ENCODE measurements at regions not wholly inside any gene's neighbourhood (a gene's known extent, or its start where the extent isn't known, plus 50 kb on each side); places are given as distances from the start of the nearest gene placed in this dataset.

DNA sequence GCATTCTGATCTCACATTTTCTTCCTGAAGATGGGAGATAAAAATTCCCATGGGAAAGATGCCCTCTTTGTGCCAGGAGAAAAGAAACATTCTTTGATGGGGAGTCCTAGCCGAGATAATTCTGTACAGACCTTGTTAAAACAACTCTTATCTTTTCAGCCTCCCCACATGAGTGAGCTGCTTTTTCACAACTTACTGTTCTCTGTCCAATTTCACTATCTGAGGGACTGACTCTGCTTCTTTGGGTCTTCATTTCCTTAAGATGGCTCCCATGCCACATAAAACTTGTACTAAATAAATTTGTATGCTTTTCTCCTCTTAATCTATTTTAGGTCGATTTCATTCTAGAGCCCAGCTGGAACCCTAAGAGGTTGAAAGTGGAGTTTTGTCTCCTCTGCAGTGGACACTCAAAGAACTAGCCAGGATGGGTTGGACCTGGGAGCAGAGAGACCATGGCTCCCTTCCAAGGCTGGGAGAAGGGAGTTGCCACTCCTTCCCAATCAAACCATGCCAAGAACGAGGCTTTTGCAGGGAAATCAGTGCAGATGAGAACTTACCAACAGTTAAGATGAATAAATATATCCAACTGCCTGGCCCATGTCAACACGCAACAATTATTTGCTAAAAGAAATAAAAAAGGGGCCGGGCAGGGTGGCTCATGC is 285.8 kb upstream of the SULF2 start:
- 0 out of 2 replicates have a peak, but pooled peaks cover 6% of the 10 kb centered on the region for H3K9me3 ChIP-seq
- no peaks in the 10 kb centered on the region for H3K27me3 ChIP-seq
- TF ChIP-seq Cebpa-rat (IDR thresholded peaks at IDR 0.05) = no peak
- no peaks in the 10 kb centered on the region for H4K20me1 ChIP-seq
- no peak overlapping the region for H3K9ac ChIP-seq
- H3K27ac ChIP-seq = no peak overlapping the region
- no peaks in the 10 kb centered on the region for H3K4me1 ChIP-seq
- no peaks in the 10 kb centered on the region for H3K36me3 ChIP-seq
- no peak overlapping the region for H3K4me2 ChIP-seq
- no peak overlapping the region for H3K4me3 ChIP-seq

DNA sequence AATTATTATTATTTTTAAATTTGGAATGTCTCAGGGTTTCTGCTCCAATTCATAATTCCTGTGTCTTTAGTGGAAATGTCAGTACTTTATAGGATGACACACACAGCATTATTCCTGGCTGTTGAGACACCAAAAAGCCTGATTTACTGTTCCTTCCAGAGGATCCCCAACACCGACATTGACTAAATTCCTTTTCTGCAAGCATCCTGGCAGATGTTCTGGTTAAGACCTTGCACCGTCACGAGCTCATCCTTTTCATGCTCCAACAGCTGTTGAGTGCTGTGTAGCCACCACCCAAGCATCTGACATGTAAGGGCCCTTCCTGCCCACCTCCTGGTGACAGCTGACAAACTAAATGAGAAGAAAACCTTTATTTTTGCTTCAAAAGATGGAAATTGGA is 284.3 kb upstream of the SULF2 start:
- Histone ChIP-seq H3K9ac (no peak overlapping the region), H4K20me1 (no peaks in the 10 kb centered on the region), H3K27me3 (no peaks in the 10 kb centered on the region), H3K4me1 (no peaks in the 10 kb centered on the region), H3K36me3 (no peaks in the 10 kb centered on the region), H3K4me2 (no peak overlapping the region), H3K27ac (no peak overlapping the region), H3K4me3 (no peak overlapping the region), H3K9me3 (0 out of 2 replicates have a peak, but pooled peaks cover 6% of the 10 kb centered on the region)
- no peak for TF ChIP-seq Cebpa-rat (IDR thresholded peaks at IDR 0.05)

DNA sequence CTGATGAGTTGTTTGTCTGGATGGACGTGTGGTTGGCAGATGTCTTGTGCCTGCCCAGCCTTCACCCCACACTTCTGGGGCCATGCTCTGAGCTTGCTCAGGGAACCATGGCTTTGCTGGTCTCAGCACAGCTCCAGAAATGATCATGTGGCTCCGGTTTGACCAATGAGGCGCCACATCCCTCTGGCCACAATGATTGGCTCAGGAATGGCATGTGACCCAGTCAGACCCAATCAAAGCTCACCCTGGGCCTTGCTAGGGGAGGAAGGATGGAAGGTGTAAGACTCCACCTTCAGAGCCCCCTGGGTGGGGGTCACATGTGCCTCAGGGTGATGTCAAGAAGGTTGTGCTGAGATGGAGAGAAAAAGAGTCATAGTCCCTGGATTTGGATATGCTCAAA is 281.6 kb upstream of the SULF2 start:
- TF ChIP-seq Cebpa-rat (IDR thresholded peaks at IDR 0.05) = no peak
- no peaks in the 10 kb centered on the region for H3K4me1 ChIP-seq
- H3K27ac ChIP-seq = no peak overlapping the region
- H3K4me2 ChIP-seq = no peak overlapping the region
- H4K20me1 ChIP-seq = no peaks in the 10 kb centered on the region
- no peaks in the 10 kb centered on the region for H3K36me3 ChIP-seq
- H3K9me3 ChIP-seq = 0 out of 2 replicates have a peak, but pooled peaks cover 6% of the 10 kb centered on the region
- no peak overlapping the region for H3K9ac ChIP-seq
- no peak overlapping the region for H3K4me3 ChIP-seq
- H3K27me3 ChIP-seq = no peaks in the 10 kb centered on the region

DNA sequence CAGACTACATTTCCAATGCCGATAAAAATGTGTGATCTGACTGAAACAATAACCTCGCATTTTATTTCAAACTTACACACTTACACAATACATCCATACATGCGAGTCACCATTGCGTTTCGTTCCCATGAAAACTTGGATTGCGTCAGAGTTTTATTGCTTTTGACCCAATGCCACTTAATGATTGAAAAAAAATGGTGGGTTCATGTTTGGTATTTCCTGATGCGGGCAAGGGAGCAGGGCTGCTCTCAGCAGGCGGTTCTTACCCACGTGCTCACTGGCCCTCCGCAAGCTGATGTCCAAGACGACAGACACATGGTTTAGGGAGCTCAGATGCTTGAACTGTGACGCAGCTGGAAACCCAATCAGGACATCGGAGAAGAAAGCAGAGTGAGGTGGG is 281.0 kb upstream of the SULF2 start:
- 0 out of 2 replicates have a peak, but pooled peaks have one; percentile 42 for TF ChIP-seq Cebpa-rat (IDR thresholded peaks at IDR 0.05)
- Histone ChIP-seq H4K20me1 (no peaks in the 10 kb centered on the region), H3K4me1 (no peaks in the 10 kb centered on the region), H3K9ac (no peak overlapping the region), H3K4me2 (no peak overlapping the region), H3K36me3 (no peaks in the 10 kb centered on the region), H3K27ac (no peak overlapping the region), H3K9me3 (0 out of 2 replicates have a peak, but pooled peaks cover 6% of the 10 kb centered on the region), H3K4me3 (no peak overlapping the region), H3K27me3 (no peaks in the 10 kb centered on the region)

DNA sequence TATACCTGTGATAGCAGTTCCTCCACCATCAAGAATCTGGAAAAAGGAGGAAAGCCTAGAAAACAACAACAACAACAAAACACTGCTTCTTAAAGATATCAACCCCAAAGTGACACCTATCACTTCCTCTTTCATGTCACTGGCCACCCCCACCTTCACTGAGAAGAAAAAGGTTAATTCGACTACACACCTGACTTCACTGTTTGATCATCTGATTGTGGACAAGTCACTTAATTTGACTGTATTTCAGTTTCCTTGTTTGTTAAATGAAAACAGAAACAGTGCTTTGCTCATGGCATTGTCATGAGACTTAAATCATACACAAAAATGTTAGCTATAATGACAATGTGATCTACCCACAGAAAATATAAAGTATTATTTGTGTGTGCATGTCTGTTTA is 280.6 kb upstream of the SULF2 start:
- 0 out of 2 replicates have a peak, but pooled peaks cover 6% of the 10 kb centered on the region for H3K9me3 ChIP-seq
- H3K36me3 ChIP-seq = no peaks in the 10 kb centered on the region
- no peak overlapping the region for H3K9ac ChIP-seq
- TF ChIP-seq Cebpa-rat (IDR thresholded peaks at IDR 0.05) = no peak
- H4K20me1 ChIP-seq = no peaks in the 10 kb centered on the region
- no peak overlapping the region for H3K4me2 ChIP-seq
- no peaks in the 10 kb centered on the region for H3K4me1 ChIP-seq
- H3K27ac ChIP-seq = no peak overlapping the region
- H3K27me3 ChIP-seq = no peaks in the 10 kb centered on the region
- H3K4me3 ChIP-seq = no peak overlapping the region

DNA sequence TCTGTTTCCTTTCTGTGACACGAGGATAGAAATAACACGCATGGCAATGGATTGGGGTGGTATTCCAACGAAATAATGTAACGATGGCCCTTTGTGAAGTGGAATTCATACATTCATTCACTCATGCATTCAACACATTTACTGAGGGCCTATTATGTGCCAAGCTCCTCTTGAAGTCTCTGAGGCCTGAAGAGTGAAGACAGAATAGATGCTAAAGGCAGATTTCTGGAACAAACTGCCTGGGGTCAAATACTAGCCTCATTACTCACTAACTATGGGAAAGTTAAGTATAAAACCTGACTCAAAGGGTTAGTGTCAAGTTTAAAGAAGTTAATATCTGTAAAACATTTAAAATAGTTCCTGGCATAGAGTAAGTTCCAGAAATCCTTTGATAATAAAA is 279.6 kb upstream of the SULF2 start:
- no peaks in the 10 kb centered on the region for H3K4me1 ChIP-seq
- H3K4me3 ChIP-seq = no peak overlapping the region
- H3K36me3 ChIP-seq = no peaks in the 10 kb centered on the region
- no peak overlapping the region for H3K27ac ChIP-seq
- H3K4me2 ChIP-seq = no peak overlapping the region
- TF ChIP-seq Cebpa-rat (IDR thresholded peaks at IDR 0.05) = no peak
- H3K9me3 ChIP-seq = 0 out of 2 replicates have a peak, but pooled peaks cover 6% of the 10 kb centered on the region
- no peaks in the 10 kb centered on the region for H3K27me3 ChIP-seq
- no peaks in the 10 kb centered on the region for H4K20me1 ChIP-seq
- H3K9ac ChIP-seq = no peak overlapping the region

DNA sequence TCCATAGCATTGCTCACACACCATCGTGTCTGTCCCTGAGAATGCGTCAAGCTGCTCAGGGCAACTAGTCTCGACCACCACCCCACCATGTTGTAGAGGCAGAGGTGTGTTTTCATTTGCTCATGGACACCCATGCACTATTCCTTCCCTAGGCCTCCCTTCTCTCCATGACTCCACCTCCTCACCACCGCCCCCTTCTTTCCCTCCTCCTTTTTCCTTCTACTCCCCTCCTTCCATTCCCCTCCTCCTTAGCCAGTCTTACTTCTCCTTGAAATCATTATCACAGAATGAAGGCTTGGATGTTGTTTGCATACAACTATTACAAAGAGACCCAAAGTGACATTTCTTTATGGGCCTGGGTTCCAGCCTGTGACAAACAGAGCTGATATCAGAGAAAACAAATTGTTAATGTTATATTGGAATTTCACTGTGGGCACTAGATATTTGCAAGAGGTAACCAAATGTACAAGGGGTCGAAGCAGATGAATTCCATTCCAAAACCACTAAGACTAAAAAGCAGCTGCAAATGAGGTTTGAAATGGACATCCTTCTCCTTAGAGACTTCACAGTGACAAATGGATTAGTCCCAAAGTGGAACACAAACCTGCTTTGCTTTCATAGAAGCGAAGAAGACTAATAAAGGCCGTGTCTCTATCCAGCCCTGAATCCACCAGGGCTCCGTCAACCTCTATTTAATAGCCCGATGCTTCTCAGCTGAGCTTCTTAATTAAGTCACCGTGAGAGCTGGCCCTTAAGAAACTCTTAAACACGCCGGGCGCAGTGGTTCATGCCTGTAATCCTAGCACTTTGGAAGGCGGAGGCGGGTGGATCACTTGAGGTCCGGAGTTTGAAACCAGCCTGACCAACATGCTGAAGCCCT is 275.8 kb upstream of the SULF2 start:
- no peak for TF ChIP-seq Cebpa-rat (IDR thresholded peaks at IDR 0.05)
- no peak overlapping the region for H3K27ac ChIP-seq
- H3K9me3 ChIP-seq = peaks cover 19% of the 10 kb centered on the region
- no peak overlapping the region for H3K4me3 ChIP-seq
- H3K4me1 ChIP-seq = no peaks in the 10 kb centered on the region
- H3K9ac ChIP-seq = no peak overlapping the region
- H3K36me3 ChIP-seq = no peaks in the 10 kb centered on the region
- H3K27me3 ChIP-seq = no peaks in the 10 kb centered on the region
- H3K4me2 ChIP-seq = no peak overlapping the region
- H4K20me1 ChIP-seq = no peaks in the 10 kb centered on the region

DNA sequence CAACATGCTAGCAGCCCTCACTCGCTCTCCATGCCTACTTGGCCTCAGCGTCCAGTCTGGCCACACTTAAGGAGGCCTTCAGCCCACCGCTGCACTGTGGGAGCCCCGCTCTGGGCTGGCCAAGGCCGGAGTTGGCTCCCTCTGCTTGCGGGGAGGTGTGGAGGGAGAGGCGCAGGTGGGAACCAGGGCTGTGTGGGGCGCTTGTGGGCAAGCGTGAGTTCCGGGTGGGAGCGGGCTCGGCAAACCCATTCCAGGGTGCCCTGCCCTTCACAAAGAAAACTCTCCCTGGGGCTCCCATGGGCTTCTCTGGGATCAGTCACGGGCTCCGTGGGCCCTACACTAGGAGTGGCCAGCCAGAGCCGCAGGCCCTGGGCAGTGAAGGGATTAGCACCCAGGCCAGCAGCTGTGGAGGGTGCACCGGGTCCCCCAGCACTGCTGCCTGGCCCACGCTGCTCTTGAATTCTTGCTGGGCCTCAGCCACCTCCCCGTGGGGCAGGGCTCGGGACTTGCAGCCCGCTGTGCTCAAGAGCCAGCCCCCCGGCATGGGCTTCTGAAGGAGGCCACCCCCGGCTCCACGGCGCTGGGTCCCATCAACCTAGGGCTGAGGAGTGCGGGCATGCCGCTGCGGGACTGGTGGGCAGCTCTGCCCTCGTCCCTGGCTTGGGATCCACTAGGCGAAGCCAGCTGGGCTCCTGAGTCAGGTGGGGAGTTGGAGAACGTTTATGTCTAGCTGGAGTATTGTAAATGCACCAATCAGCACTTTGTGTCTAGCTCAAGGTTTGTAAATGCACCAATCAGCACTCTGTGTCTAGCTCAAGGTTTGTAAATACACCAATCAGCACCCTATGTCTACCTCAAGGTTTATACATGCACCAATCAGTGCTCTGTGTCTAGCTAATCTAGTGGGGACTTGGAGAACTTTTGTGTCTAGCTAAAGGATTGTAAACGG is 273.6 kb upstream of the SULF2 start:
- H3K27me3 ChIP-seq = no peaks in the 10 kb centered on the region
- TF ChIP-seq Cebpa-rat (IDR thresholded peaks at IDR 0.05) = no peak
- H4K20me1 ChIP-seq = no peaks in the 10 kb centered on the region
- no peak overlapping the region for H3K27ac ChIP-seq
- H3K4me3 ChIP-seq = no peak overlapping the region
- H3K9me3 ChIP-seq = peaks cover 19% of the 10 kb centered on the region
- H3K36me3 ChIP-seq = no peaks in the 10 kb centered on the region
- no peak overlapping the region for H3K4me2 ChIP-seq
- no peaks in the 10 kb centered on the region for H3K4me1 ChIP-seq
- no peak overlapping the region for H3K9ac ChIP-seq

DNA sequence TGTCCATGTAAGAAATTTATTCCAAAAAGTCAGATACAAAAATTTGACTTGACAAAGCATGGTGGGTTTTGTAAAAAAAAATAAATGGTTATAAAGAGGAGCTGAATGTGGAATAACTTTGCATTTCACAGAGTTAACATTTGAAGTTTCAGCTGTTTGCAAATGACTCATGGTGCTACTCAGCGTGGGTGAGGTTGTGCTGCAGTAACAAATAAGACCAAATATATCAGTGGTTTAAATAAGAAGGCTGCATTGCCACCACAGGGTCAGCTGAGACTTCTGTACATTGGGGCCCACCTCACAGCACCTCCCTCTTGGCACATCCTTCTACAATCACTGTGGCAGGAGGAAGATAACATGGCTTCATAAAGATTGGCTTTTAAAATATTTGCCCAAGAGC is 272.5 kb upstream of the SULF2 start:
- no peak overlapping the region for H3K4me2 ChIP-seq
- no peaks in the 10 kb centered on the region for H3K27me3 ChIP-seq
- H3K9ac ChIP-seq = no peak overlapping the region
- no peaks in the 10 kb centered on the region for H3K4me1 ChIP-seq
- H3K4me3 ChIP-seq = no peak overlapping the region
- H3K9me3 ChIP-seq = peaks cover 19% of the 10 kb centered on the region
- no peak for TF ChIP-seq Cebpa-rat (IDR thresholded peaks at IDR 0.05)
- H3K27ac ChIP-seq = no peak overlapping the region
- H3K36me3 ChIP-seq = no peaks in the 10 kb centered on the region
- H4K20me1 ChIP-seq = no peaks in the 10 kb centered on the region

Data from BLaER1 (cell line).